B cell (primary cell): ENCODE measurements at regions not wholly inside any gene's neighbourhood (a gene's known extent, or its start where the extent isn't known, plus 50 kb on each side); places are given as distances from the start of the nearest gene placed in this dataset.

Experiments used
- ATAC-seq: fragments of 200-7000 bp; cut with Tn5 transposase; one replicate; pipeline ENCODE4 v1.10.0; 2021; ENCODE audit warnings: low read depth, mild to moderate bottlenecking, moderate number of reproducible peaks, moderate library complexity
- CTCF ChIA-PET: fragments of 350-600 bp; sonication (Branson Sonifier 250); formaldehyde crosslinking; loops from one replicate; lab custom pipeline; 2021; ENCODE audit warnings: antibody characterized with exemption, inconsistent platforms; lab: Charles Lee
- POLR2A ChIA-PET: fragments of 350-600 bp; sonication (Branson Sonifier 250); formaldehyde crosslinking; loops from one replicate; lab custom pipeline; 2021; ENCODE audit warnings: antibody characterized with exemption; lab: Charles Lee
- DNase-seq: peaks from one replicate; pipeline ENCODE4 v3.0.0; 2013
- H2AFZ ChIP-seq: 2 replicates; pipeline ENCODE4 v1.6.1; 2012; ENCODE audit warnings: mild to moderate bottlenecking, low read depth, low read length; ENCODE audit not compliant: insufficient read depth, poor library complexity, severe bottlenecking
- H3K27ac ChIP-seq, 2 donors: 1 replicate in 1 of 2; 2 replicates in 1 of 2; pipeline ENCODE4 v1.5.1; 2012 to 2013; ENCODE audit warnings: low read length in 2 of 2, mild to moderate bottlenecking in 2 of 2, moderate library complexity in 1 of 2
- H3K27me3 ChIP-seq, 4 experiments: fragments of 200-600 bp in 1 of 4; sonication (generic) in 1 of 4; replicated peaks in 1 of 4; 1 replicate in 2 of 4; 2 replicates in 2 of 4; pipeline versions ENCODE4 v1.6.1 to v1.7.0; 2013 to 2016; ENCODE audit warnings: low read length in 3 of 4, mild to moderate bottlenecking in 2 of 4, mixed read lengths in 1 of 4, moderate library complexity in 1 of 4; ENCODE audit not compliant: insufficient read depth in 4 of 4, control insufficient read depth in 3 of 4; ENCODE audit errors: control extremely low read depth in 1 of 4
- H3K36me3 ChIP-seq, 2 experiments: replicated peaks in 1 of 2; 1 replicate in 1 of 2; 2 replicates in 1 of 2; pipeline versions ENCODE4 v1.6.1 to v1.7.1; 2013; ENCODE audit warnings: low read length in 1 of 2; ENCODE audit not compliant: insufficient read depth in 2 of 2, control insufficient read depth in 1 of 2; ENCODE audit errors: control extremely low read depth in 1 of 2, extremely low read depth in 1 of 2
- H3K4me1 ChIP-seq, 2 donors: fragments of 200-600 bp in 1 of 2; sonication (generic) in 1 of 2; 1 replicate in 1 of 2; 2 replicates in 1 of 2; pipeline versions ENCODE4 v1.5.1 to v1.6.1; 2013 to 2017; ENCODE audit warnings: low read length in 2 of 2; ENCODE audit not compliant: control insufficient read depth in 2 of 2, insufficient read depth in 2 of 2
- H3K4me2 ChIP-seq: replicated peaks from 2 replicates; pipeline ENCODE3; 2012; ENCODE audit warnings: mild to moderate bottlenecking, low read depth, low read length; ENCODE audit not compliant: poor library complexity, severe bottlenecking
- H3K4me3 ChIP-seq, 5 experiments: fragments of 200-600 bp in 1 of 5; sonication (generic) in 1 of 5; 1 replicate in 3 of 5; 2 replicates in 2 of 5; pipeline versions ENCODE4 v1.5.1 to v1.7.0; 2011 to 2016; ENCODE audit warnings: low read length in 4 of 5, mild to moderate bottlenecking in 4 of 5, low read depth in 2 of 5, control low read depth in 1 of 5, moderate library complexity in 1 of 5; ENCODE audit not compliant: insufficient read depth in 1 of 5; ENCODE audit errors: control extremely low read depth in 1 of 5, extremely low read depth in 1 of 5
- H3K79me2 ChIP-seq: fragments of 200-600 bp; sonication (generic); one replicate; pipeline ENCODE4 v1.6.0; 2016; ENCODE audit warnings: low read length; ENCODE audit not compliant: control insufficient read depth, insufficient read depth
- H3K9ac ChIP-seq: fragments of 200-600 bp; sonication (generic); 2 replicates; pipeline ENCODE4 v1.6.1; 2017; ENCODE audit warnings: mild to moderate bottlenecking, low read length, moderate library complexity
- H3K9me3 ChIP-seq, 3 donors: one replicate each; pipeline versions ENCODE4 v1.6.1 to v1.7.1; 2013; ENCODE audit warnings: low read length in 2 of 3; ENCODE audit not compliant: control insufficient read depth in 2 of 3, insufficient read depth in 1 of 3; ENCODE audit errors: control extremely low read depth in 1 of 3
- H4K20me1 ChIP-seq: 2 replicates; pipeline ENCODE4 v1.6.0; 2012; ENCODE audit warnings: mild to moderate bottlenecking, low read length; ENCODE audit not compliant: insufficient read depth, control insufficient read depth, poor library complexity, severe bottlenecking
- H3K27ac Mint-ChIP-seq: one replicate; pipeline ENCODE4 v1.8.0; 2021; ENCODE audit warnings: mixed read lengths
- H3K27me3 Mint-ChIP-seq: one replicate; pipeline ENCODE4 v1.8.0; 2021; ENCODE audit warnings: mixed read lengths
- H3K4me1 Mint-ChIP-seq: one replicate; pipeline ENCODE4 v1.8.0; 2021; ENCODE audit warnings: mixed read lengths
- H3K4me3 Mint-ChIP-seq: one replicate; pipeline ENCODE4 v1.8.0; 2021; ENCODE audit warnings: mixed read lengths
- H3K9me3 Mint-ChIP-seq: one replicate; pipeline ENCODE4 v1.8.0; 2022; ENCODE audit warnings: mixed read lengths; ENCODE audit not compliant: insufficient read depth
- EZH2 ChIP-seq: IDR thresholded peaks from 2 replicates; pipeline ENCODE4 v1.6.1; 2012; ENCODE audit warnings: borderline replicate concordance, low read depth, mild to moderate bottlenecking, moderate library complexity, low read length; ENCODE audit not compliant: insufficient read depth, poor library complexity, severe bottlenecking
- WGBS: methylation state at CpG from one replicate; pipeline ENCODE4 v1.1.5; 2013; ENCODE audit warnings: missing lambda C conversion rate; ENCODE audit not compliant: insufficient coverage; 5-methylcytosine and 5-hydroxymethylcytosine counted together
- intact Hi-C: fragments of 100-400 bp; cut with micrococcal nuclease; formaldehyde crosslinking; loops from one replicate; pipeline ENCODE4 v1.10.0; 2022
- TF ChIP-seq, protein P1 (sequence below): fragments of 200-600 bp; IDR thresholded peaks from one replicate; pipeline ENCODE4 v1.8.0; 2022; ENCODE audit warnings: antibody characterized with exemption, mild to moderate bottlenecking

DNA sequence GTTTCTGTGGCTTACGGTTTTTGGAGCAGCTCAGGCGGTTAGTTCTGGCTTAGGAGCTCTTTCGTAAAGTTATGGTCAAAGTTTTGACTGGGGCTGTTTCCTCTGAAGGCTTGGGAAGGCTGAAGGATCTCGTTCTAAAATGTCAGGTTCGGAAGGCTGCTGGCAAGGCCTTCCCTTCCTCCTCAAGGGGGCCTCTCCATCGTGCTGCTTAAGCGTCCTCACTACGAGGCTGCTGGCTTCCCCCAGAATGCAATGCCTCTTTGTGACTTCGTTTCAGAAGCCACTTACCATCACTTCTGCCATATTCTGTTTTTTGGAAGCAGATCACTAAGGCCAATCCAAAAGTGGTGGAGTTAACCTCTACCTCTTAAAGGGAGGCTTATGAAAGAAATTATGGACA, 1196.4 kb upstream of the TENM3 start:
- Mint-ChIP-seq H3K27me3 (no peaks in the 10 kb centered on the region), H3K27ac (no peak overlapping the region), H3K4me1 (no peaks in the 10 kb centered on the region), H3K9me3 (no peaks in the 10 kb centered on the region), H3K4me3 (no peak overlapping the region)
- intact Hi-C loops, result no loop called here
- H3K9me3 ChIP-seq, result no peaks in the 10 kb centered on the region
- no peaks in the 10 kb centered on the region for H4K20me1 ChIP-seq
- no peak overlapping the region for H3K27ac ChIP-seq
- ChIA-PET CTCF (no interaction called here), POLR2A (no interaction called here)
- TF ChIP-seq, protein P1, sequence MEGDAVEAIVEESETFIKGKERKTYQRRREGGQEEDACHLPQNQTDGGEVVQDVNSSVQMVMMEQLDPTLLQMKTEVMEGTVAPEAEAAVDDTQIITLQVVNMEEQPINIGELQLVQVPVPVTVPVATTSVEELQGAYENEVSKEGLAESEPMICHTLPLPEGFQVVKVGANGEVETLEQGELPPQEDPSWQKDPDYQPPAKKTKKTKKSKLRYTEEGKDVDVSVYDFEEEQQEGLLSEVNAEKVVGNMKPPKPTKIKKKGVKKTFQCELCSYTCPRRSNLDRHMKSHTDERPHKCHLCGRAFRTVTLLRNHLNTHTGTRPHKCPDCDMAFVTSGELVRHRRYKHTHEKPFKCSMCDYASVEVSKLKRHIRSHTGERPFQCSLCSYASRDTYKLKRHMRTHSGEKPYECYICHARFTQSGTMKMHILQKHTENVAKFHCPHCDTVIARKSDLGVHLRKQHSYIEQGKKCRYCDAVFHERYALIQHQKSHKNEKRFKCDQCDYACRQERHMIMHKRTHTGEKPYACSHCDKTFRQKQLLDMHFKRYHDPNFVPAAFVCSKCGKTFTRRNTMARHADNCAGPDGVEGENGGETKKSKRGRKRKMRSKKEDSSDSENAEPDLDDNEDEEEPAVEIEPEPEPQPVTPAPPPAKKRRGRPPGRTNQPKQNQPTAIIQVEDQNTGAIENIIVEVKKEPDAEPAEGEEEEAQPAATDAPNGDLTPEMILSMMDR, result no peak
- TF ChIP-seq EZH2, result no peak
- no peak overlapping the region for H3K9ac ChIP-seq
- H3K4me1 ChIP-seq, result no peaks in the 10 kb centered on the region
- DNase-seq (no peak), ATAC-seq (no peak)
- WGBS, result 85% methylated on average over 9 of the region's 9 CpGs
- no peak overlapping the region for H3K4me3 ChIP-seq
- H3K4me2 ChIP-seq, result no peak overlapping the region
- H2AFZ ChIP-seq, result no peak overlapping the region
- H3K79me2 ChIP-seq, result no peaks in the 10 kb centered on the region
- H3K27me3 ChIP-seq, result no peaks in the 10 kb centered on the region
- no peaks in the 10 kb centered on the region for H3K36me3 ChIP-seq

DNA sequence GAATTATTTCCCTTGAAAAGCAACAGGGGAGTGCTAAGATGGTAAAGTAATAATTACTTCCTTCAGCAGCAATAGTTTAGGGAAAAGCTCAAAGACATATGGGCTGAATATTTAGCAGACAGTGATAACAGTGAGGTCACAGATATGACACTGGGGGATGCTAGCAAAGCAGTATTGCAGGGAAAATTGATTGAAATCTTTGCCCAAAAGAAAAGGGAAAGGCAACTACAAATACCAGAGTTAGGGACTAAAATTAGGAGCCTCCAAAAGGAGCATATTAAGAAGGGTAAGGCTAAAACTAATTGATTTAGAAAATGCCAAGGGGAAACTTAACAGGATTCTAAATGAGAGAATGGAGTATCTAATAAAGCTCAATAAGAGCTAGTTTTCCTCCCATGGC, 1191.3 kb upstream of the TENM3 start:
- Histone ChIP-seq H2AFZ (no peak overlapping the region), H4K20me1 (no peaks in the 10 kb centered on the region), H3K36me3 (no peaks in the 10 kb centered on the region), H3K27me3 (no peaks in the 10 kb centered on the region), H3K9ac (no peak overlapping the region), H3K4me1 (no peaks in the 10 kb centered on the region), H3K4me2 (no peak overlapping the region), H3K9me3 (no peaks in the 10 kb centered on the region), H3K4me3 (no peak overlapping the region), H3K79me2 (no peaks in the 10 kb centered on the region), H3K27ac (no peak overlapping the region)
- H3K4me3 Mint-ChIP-seq, result no peak overlapping the region
- TF ChIP-seq, protein P1, result no peak
- no peak for TF ChIP-seq EZH2
- ChIA-PET CTCF (no interaction called here), POLR2A (no interaction called here)
- no peak for DNase-seq
- no peaks in the 10 kb centered on the region for H3K27me3 Mint-ChIP-seq
- H3K27ac Mint-ChIP-seq, result no peak overlapping the region
- intact Hi-C loops, result no loop called here
- no peak for ATAC-seq
- no peaks in the 10 kb centered on the region for H3K9me3 Mint-ChIP-seq
- H3K4me1 Mint-ChIP-seq, result no peaks in the 10 kb centered on the region
